Stimulated activated CD8-positive, alpha-beta memory T cell treated with anti-CD3 and anti-CD28 coated beads, Interleukin-7, amount 100 ng/mL, for 4 hours (primary cell): ENCODE measurements at regions not wholly inside any gene's neighbourhood (a gene's known extent, or its start where the extent isn't known, plus 50 kb on each side); places are given as distances from the start of the nearest gene placed in this dataset.

ENCODE experiments used
- DNase-seq, 2 donors: peaks; one replicate each; pipeline ENCODE4 v3.0.0-alpha.2; 2020; ENCODE audit warnings: low read depth in 2 of 2

DNA sequence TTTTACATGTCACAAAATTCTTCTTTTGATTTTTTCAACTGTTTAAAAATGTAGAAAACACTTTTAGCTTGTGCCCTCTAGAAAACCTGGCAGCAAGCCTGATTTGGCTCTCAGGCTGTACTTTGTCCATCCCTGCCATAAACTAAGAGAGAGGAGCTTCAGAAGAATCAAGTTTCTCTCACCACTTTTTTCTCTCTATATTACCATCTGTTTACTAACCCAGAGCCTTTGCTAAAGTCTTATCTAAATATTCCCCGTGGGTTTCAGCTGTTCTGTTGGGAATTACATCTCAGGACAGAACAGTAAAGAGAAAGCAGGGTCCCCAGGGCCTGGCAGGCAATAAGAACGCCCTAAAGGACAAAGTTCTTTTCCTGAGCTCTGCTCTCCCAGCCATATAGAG is 409.1 kb upstream of the CRIM1 start:
- DNase-seq: no peak

DNA sequence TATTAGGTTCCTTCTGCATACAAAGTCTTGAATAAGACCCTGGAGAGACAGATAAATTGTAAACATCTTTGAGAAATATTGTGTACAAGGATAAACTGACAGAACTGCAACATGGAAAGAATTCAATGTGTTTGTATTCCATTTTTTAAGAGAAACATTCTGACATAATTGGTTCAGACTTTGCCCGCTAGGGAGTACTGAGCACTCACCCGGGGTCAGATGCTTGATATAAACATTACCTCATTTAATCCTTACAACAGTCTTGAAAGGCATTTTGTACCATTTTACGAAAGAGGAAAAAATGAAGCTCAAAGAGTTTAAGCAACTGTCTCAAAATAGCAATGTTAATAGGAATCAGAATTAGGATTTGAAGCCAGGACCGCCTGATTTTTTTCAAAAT is 416.7 kb upstream of the CRIM1 start:
- no peak for DNase-seq

DNA sequence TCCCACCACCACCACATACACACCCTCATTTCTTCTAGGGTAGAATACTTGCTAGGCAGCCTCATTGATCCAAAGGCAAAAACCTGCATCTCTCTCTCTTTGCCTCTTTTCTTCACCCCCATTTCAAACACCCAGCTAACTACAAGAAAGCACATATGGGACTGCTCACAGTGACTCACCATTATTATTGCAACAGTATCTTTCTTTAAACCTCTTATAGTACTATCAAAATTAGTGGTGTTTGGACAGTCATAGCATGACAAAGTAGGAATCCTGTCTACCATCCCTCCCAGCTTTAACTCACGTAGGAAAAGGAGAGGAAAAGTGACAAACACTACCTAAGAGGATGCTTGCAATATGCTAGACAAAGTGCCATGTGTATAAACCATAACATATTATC is 422.5 kb upstream of the CRIM1 start:
- no peak for DNase-seq

DNA sequence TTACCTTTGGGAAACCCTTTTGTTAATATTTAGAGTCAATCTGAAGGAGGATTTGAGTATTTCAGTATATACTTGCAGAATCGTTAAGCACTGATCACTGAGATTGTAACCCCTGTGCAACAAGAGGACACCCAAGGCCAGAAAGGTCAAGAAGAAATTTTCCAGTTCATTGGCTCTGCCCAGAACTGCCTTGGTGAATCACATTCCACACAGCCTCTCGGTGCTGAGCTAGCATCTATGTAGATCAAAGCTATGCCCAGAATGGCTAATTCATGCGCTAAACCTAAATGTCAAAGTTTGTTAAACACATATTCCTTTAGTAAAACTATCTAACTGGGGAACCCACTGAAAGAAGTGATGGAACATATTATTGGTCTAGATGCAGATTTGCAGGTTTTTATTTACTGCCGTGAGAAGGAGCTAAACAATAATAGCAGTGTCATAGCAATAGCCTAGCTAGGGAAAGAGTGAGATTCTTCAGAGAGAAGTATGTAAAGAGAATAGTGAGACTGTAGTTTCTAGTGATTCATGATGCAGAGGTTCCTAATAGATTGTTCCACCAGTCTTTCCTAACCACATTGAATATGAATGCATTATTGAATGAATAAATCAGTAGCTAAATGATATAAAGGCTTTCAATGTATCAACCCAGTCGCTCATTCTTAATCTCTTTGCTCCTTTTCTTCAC is 423.2 kb upstream of the CRIM1 start:
- DNase-seq: no peak

DNA sequence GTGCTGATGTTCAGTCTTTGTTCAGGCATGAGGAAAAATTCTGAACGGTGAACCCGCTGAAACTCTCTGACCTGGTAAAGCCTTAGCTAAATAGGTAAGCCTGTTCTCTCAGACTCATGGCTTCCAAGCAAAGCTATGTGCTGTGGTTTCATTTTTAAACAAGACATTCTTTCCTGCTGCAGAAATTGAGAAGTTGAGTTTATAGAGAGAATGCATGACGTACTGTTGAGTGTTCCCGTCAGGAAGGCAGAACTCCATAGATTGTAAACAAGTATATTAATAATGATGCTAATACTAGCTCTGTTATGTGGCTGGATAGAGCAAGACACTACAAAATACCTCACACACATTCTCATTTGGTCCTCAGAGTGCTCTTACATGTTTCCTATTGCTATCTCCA is 424.0 kb upstream of the CRIM1 start:
- DNase-seq: no peak

DNA sequence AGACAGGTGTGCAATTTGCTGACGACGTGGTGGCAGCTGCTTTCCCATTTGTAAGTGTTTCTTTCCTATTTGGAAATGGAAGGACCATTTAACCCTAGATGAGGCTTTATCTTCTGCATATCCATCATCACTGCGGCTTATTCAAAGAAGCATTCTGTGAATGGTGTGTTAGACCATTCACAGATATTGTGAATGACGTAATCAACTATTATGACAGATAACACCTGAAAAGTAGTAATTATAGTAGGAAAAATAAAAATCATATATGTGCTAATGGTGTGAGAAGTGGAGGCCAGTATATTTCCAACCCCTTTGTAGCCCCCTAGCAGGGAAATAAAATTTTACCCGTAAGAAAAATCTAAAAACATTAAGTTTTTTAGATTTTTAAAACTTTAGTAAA is 424.5 kb upstream of the CRIM1 start:
- DNase-seq: no peak

DNA sequence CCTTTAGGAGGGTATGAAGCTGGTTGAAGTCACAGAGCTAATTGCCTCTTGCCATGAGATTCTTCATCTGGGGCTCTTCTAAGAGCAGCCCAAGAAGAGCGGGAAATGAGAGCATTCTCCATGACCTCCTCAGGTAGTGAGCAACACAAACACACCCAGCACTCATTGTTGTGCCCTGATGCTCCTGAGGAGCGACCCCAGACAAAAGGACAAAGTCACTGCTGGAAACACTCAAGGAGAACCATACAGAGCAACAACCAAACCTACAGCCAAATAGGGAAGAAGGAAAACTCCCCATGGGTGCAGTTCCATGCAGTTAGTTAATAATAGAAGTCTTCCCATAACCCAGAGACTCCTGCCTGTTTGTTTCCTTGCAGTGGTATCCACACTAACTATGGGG is 426.0 kb upstream of the CRIM1 start:
- no peak for DNase-seq

DNA sequence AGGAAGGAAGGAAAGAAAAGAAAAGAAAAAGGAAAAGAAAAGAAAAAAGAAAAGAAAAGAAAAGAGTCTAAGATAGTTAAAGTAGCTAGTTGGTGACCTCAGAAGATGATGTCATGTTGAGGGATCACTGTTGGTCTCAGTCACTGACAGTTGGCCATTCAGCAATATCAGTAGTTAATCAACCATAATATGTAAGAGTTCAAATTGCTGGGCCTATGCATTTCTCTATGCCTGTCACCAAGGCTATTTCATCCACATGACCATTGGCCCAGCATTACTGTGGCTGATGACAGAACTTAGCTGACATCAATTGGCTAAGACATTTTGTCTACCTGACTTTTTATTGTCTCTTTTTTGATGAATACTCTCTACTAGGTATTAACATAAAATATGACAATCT is 435.5 kb upstream of the CRIM1 start:
- no peak for DNase-seq

DNA sequence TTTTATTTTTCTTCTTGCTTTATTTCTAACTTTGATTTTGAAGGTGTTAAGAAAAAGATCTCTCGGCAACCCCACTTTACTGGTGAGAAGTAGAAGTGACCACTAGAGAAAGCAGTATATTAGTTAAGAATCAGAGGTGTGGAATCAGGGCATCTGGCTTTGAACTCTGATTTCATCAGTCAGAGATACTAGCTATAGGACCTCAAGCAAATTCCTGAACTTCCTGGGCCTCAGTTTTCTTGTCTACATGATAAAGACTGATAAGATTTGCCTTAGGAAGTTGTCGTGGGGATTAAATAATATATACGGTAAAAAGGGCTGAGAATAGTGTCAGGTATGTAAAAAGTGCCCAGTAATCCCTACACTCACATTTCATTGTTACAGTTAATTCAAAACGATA is 440.3 kb upstream of the CRIM1 start:
- DNase-seq: no peak

DNA sequence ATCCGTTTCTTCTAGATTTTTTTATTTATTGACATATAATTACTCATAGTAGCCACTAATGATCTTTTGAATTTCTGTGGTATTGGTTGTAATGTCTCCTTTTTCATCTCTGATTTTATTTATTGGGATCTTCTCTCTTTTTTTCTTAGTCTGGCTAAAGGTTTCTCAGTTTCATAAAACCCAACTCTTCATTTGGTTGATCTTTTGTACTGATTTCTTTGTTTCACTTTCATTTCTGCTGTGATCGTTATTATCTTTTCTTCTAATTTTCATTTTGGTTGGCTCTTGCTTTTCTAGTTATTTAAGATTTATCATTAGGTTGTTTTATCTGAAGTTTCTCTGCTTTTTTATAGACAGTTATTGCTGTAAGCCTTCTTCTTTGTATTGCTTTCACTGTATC is 463.6 kb upstream of the CRIM1 start:
- no peak for DNase-seq

DNA sequence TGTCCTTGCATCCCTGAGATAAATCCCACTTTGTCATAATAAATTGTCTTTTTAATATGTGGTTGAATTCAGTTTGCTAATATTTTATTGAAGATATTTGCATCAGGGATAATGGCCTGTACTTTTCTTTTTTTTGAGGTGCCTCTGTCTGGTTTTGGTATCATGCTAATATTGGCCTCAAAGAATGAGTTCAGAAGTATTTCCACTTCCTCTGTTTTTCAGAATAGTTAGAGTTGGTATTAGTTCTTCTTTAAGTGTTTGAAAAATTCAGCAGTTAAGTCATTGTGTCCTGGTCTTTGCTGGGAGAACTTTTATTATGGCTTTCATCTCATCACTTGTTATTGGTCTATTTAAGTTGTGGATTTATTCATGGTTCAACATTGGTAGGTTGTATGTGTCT is 464.1 kb upstream of the CRIM1 start:
- DNase-seq: no peak

DNA sequence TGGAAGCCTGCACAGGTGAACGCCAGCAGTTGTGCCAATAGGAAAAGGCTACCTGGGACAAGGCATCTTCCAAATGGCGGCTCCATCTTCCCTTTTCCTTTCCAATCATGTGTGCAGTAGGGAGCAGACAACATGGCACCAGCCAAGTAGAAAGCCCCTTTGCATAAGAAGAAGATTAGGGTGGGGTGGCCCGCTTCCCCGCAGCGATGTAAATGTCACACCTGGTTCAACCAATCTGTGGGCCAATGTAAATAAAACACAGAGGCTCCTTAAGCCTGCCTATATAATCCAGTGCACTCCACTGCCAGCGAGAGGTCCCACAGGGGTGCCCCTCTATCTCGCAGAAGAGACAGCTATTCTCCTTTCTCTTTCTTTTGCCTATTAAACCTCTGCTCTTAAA is 468.4 kb upstream of the CRIM1 start:
- no peak for DNase-seq

DNA sequence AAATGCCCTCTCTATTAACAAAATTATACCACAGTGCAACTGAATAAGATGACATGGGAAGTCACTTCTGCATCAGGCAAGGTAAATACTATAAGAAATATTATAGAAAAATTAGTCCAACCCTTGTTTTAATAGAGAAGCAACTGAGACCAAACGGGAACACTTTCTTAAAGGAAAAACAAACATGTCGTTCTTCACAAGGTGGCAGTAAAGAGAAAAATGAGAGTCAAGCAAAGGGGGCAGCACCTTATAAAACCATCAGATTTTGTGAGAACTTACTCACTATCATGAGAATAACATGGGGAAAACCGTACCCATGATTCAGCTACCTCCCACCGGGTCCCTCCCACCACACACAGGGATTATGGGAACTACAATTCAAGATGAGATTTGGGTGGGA is 481.7 kb upstream of the CRIM1 start:
- no peak for DNase-seq

DNA sequence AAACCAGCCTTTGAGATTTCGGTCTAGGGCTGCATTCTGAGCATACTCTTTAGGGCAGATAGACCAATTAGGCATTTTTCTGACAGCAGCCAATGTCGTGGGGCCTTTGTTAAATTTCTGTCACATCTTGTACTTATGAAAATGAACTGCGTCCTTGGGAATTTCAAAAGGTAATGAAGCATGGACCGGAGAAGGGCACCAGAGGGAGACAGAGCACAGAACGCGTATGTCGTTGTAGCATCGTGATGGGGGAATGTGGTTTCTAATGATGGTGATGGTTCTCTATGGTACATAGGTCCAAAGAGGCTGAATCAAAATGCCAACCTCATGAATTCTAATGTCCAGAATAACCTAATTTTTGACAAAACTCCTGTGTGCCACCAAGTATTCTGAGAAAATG is 483.9 kb upstream of the CRIM1 start:
- DNase-seq: no peak

DNA sequence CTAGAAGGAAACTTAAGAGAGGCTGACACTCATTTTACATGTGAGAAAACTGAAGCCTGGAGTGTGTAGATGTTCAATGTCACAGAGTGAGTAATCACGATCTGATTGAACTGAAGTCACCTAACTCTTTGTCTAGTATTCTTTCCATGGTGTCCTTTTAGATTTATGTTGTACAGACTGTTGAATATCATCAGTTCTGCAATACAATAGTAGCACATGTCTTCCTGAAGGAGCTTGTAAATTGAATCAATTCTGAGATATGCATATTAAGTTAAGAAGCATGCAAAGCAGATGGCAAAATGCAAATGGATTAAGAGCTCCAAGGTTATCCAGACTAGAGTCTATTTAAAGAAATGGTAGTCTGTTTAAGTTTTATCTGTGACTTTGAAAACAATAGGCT is 484.9 kb upstream of the CRIM1 start:
- no peak for DNase-seq

DNA sequence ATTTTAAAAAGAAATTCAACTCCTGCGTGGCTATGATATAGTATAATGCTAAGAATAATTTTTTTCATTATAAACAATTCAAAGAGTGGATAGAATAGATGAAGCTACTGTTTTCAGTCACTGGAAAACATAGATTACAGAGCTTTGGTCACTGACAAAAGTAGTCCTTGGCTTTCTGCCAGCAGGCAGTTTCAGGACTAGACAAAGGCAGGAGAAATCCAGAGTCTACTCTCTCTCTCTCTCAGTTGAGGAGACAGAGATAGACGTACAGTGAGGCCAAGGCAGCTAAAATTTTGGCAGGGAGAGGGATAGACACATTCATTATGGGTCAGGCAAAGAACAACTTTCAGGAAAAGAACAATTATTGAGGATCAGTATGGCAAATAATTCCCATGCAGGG is 491.4 kb upstream of the CRIM1 start:
- no peak for DNase-seq

DNA sequence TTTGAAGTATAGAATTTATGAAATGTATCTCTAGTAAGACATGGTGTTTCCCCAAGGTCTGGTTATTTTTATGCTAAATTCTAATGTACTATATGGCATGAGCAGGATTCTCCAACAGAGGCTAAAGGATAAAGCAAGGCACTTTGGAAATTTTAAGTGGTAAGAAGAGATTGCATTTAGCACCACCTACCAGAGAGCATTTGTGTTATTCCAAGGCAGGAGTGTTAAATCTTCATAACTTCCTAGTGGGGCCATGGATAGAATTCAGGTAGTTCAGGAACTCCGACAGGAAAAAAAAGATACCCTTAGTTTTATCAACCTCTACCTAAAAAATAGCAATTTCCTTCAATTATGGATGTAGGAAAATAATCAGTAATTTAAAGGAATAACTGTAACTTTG is 497.4 kb upstream of the CRIM1 start:
- DNase-seq: no peak

DNA sequence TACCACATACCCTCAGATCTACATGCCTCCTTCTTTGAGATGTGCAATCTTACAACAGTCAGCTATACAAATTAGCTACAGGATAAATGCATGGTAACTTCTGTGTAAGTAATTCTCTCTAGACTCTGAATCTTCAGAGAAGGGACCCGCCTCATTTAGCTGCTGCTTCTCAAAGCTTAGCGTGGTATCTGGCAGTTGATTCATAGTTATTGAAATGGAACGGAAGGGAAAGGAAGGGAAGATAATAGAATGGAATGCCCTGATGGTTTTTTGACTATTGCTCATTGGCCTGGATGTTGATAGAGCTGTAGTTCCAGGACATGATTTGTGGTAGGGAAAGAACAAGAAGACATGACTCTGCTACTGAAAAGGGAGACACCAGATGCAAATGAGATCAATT is 498.1 kb upstream of the CRIM1 start:
- DNase-seq: no peak

DNA sequence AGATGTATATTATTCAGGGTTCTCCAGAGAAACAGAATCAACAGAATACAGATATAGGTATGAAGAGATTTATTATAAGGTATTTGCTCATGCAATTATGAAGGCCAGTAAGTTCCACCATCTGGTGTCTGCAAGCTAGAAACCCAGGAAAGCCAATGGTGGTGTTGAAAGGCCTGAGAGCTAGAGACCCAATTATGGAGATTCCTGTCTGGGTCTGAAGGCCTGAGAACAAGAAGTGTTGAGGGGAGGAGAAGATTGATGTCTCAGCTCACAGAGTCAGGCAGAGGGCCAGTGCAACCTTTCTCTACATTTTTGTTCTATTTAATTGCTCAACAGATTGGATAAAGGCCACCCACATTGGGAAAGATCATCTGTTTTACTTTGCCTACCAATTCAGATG is 524.2 kb upstream of the CRIM1 start:
- no peak for DNase-seq

DNA sequence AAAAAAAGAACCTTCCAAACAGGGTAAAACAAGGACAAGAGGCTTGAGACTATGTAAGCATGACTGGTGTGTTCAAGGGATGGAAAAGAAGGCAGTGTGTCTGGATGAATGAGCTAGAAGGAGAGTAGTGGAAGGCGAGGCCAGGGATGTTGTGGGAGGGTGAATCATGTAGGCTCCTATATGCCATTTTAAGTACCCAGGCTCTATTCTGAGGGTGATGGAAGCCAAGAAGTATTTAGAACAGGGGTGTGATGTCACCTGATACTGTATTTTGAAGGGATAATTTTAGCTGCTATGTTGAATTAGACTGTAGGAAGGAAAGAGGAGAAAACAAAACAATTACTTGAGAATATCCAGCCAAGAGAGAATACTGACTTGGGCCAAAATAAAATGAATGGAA is 524.7 kb upstream of the CRIM1 start:
- no peak for DNase-seq

DNA sequence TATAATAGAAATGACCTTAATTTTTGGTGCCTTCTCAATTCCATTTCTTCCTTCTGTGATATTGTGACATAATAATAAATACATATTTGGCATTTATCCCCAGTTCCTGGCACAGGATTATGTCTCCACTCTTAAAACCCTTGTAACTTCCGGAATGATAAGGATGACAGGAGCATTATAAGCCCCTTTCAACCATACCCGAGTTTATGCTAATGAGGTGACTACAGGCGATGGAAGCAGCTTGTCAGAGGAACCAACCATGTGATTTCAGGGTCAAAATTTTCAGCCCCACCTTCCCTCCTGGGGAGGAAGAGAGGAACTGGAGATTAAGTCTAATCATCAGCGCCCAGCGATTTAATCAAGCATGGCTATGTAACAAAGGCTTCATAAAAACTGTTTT is 528.5 kb upstream of the CRIM1 start:
- no peak for DNase-seq

DNA sequence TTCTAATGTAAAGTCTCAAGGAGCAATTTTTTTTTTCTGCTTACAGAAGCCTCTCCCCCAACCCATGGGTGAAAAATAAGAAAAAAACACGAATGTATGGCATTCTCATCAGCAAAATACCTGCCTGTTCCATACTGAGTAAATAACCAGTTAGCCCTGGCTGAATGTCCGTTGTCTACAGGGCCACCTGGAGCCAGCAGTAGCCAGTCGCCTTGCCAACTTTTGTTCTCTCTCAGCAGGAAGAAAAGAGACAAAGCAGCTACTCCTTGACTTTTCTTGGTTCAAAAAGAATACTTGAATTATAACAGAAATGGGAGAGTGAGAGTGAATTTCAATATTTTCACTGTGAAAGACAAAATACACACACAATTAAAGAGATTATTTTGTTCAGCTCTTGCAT is 532.9 kb upstream of the CRIM1 start:
- DNase-seq: no peak

DNA sequence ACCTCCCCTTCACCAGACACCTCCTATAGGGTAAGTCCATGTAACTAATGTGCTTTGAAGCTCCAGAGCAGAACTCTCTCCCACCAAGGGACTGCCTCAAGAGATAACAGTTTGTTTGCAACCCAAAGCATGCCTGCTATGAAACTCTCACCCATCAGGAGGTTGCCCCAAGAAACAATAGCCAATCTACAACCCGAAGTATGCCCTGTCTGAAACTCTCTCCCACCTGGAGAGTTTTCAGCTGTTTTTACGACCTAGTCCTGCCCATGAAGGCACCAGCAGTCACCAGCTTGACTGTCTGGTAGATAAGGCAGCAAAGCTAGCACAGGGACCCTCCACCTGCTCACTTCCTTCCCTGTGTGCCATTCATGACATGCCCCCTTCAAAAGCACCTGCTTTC is 533.9 kb upstream of the CRIM1 start:
- no peak for DNase-seq

DNA sequence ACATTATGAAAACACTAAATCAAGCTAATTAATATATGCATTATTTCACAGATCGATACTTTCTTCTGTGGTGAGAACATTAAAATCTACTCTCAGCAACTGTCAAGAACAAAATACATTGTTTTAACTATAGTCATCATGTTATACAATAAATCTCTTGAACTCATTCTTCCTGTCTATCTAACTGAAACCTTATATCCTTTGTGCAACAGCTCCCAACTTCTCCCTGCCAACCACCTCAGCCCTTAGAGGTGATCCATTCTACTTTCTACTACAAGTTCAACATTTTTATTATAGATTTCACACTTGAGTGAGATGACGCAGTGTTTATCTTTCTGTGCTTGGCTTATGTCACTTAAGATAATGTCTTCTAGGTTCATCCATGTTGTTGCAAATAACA is 535.2 kb upstream of the CRIM1 start:
- DNase-seq: no peak

DNA sequence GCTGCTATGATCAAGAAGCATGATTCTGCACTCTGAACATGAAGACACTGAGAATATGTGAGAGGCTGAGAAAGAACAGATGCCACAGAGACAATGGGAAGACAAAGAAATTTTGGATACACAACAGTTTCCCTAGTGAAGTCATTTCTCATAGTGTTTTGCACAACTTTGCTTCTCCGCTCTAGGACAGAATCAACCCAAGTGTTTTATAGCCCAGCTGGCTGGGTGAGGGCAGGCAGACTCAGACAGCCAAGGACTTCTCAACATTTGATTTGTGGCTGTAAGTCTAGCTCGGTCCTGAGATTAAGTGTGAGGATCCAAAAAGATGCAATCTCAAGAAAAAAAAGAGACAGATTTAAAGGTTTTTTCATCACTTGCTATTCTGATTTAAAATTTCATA is 536.5 kb upstream of the CRIM1 start:
- DNase-seq: no peak
